HG02970 (cell line): ENCODE measurements at regions not wholly inside any gene's neighbourhood (a gene's known extent, or its start where the extent isn't known, plus 50 kb on each side); places are given as distances from the start of the nearest gene placed in this dataset.

Experiments used
- ATAC-seq: cut with Tn5 transposase; IDR thresholded peaks from one replicate; pipeline ENCODE4 v1.9.1; 2021; ENCODE audit warnings: mild to moderate bottlenecking, moderate library complexity, moderate number of reproducible peaks; ENCODE audit not compliant: unreplicated experiment, low FRiP score

DNA sequence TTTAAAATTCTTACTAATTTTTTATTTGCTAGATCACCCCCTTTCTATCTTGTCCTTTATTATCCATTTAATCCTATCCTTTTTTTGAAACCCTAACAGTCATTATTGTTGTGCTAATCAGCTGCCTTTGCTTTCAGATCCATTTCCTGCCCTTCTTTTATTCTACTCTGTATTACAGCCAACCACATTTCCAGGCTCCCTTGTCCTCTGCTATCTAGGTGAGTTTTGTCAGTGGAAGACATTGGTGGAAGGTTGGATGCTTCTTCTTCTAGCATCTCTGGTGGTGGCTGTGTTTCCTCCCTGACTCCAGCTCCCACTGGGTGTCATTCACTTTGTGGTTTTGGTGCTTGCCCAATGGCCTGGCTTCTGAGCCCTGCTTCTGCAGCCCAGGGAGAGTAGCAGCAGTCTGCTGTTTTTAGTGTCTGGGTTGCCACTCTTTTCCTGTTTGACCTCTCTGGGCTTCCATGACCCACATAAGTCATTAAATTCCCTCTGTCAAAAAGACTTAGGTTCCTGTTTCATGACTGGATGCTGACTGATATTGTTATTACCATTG lies 225.2 kb upstream of the PGRMC2 start:
- ATAC-seq = no peak

DNA sequence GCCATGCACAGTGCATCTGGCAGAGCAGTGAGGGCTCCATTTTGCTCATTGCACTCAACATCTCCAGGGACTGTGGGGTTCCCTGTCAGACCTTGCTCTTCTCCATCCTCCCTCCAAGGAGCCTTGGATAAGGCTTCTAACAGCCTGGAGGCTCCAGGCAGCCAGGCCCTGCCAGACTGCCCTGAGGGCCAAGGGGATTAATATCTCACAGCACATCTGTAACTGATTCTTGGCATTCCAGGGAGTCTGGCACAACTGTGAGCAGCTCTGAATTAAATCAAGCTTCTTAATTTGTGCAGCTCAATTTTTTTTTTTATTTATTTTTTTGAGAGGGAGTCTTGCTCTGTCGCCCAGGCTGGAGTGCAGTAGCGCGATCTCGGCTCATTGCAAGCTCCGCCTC lies 224.5 kb upstream of the PGRMC2 start:
- ATAC-seq = no peak

DNA sequence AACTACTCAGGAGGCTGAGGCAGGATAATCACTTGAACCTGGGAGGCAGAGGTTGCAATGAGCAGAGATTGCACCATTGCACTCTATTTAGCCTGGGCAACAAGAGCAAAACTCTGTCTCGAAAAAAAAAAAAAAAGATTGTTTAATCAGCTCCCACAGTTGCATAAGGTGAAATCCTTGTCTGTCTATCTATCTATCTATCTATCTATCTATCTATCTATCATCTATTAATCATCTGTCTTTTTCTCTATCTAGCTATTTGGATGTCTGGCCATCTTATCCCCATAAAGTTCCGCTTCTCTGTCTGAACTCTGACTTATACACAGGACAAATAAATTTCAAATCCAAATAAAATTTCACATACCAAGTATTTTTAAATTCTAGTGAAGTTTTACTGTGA lies 223.2 kb upstream of the PGRMC2 start:
- no peak for ATAC-seq

DNA sequence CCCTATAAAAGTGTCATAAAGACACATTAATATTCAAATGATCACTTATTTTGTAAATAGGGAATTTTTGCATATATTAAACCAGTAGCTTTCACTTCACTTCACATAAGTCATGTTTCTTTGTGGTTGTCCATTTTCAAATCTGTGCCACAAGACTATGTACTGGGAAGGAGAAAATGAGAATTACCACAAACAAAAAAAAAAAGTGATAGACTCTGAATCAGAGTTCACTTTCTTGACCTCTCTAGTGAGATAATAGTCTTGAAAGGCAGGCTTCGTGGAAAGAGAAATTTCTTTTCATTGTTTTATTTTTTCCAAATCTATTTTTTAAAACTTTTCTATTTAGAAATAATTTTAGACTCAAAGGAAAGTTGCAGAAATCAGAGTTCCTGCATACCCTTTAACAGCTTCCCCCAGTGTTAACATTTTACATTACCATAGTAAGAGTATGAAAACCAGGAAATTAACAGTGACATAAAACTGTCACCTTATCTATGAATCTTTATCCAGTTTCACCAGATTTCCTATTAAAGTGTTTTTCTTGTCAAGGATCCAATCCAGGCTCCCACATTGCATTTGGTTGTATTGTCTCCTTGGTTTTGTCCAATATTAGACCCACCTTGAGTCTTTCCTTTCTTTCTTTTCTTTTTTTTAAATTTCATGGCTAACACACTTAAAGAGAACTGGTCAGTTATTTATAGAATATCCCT lies 215.4 kb upstream of the PGRMC2 start:
- no peak for ATAC-seq

DNA sequence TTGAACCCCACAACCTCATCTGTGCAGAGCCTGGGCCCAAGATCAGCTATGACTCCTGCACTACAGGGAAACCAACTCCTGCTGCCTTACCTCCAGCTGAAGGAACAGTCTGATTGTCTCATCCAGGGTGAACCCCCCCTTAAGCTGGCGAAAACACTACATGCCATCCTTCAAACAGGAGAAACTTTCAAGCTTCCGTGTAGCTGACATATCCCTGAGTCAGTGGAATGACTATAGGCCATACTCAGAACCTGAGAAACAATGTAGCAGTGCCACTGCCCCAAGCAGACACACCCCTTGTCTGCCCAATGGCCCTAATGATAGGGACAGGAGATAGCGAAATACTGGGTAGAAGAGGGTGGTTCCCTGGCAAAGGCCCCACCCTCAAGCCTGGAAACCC lies 213.6 kb upstream of the PGRMC2 start:
- no peak for ATAC-seq

DNA sequence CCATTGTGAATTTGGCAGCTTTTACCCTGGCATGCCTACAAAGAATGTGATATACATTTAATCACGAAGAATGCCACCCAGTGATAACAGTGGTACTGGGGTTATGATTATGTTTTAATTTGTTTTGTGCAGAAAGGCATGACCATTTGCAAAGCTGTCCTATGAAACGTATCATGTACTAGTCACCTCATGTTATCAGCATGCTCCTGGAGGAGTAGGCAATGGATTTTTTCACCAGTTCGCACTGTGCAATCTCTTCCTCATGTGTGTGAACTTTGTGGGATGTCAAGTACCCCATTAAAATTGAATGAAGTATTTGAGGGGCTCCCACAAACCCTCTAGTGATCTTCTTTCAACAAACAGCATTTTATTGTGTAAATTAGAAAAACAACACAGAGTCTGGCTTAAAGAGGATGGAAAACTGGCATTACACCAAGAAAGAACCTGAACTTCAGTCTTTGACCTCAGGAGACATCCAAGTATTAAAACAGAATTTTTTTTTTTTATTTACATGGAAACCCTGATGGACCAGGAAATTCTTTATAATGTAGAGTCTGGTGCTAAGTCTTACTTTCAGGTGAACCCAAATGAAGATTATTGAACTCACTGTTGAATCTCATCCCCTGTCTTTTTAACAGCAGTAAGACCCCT lies 200.6 kb upstream of the PGRMC2 start:
- ATAC-seq = no peak

DNA sequence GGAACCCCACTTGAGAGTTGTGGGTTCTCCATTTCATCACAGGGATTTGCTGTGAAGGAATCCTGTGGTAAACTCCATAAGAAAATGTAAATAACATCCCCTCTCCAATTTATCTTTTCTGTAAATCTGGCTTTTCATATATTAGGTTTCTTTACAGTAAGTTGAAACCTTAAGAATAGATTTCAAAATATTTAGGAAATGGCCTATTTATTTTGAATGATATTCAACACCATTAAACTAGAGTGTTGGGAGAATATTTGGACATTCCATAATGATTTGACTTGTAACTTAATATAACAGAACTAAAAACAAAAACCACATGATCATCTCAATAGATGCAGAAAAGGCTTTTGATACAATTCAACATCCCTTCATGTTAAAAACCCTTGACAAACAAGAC lies 197.3 kb upstream of the PGRMC2 start:
- no peak for ATAC-seq

DNA sequence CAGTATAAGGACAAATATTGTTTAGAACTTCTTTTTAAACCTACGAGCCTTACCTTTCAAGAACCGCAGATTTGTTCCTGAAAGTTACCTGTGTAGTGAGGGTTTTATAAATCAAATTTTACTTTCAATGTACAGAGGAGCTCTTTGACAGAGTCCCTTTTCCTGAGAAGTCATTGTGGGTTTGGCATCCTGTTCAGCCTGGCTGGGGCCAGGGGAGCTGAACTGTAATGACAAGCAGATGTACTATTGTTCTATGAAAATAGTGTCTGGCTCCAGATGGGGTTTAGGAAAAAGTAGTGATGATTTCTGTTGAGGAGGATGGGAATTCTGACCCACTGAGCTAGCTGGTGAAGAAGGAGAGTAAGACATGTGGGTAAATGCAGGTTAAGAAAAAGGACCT lies 196.2 kb upstream of the PGRMC2 start:
- no peak for ATAC-seq

DNA sequence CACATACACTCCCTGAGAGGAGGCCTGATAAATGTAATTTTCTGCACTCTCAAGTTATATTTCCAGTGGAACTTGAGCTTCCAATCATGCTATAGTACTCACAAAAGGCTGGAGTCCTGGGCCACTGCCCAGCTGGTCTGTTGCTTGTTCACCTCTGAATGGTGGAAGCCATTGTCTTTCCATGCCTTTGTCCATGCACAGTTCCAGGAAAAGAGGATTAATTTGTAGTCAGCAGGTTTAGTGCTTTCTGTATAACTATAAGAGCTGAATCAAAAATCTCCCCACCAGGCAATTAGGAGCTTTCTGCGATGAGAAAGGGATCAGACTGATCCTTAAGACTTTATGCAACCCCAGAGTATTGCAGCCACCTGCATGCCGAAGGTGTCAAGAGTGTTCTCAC lies 195.4 kb upstream of the PGRMC2 start:
- no peak for ATAC-seq

DNA sequence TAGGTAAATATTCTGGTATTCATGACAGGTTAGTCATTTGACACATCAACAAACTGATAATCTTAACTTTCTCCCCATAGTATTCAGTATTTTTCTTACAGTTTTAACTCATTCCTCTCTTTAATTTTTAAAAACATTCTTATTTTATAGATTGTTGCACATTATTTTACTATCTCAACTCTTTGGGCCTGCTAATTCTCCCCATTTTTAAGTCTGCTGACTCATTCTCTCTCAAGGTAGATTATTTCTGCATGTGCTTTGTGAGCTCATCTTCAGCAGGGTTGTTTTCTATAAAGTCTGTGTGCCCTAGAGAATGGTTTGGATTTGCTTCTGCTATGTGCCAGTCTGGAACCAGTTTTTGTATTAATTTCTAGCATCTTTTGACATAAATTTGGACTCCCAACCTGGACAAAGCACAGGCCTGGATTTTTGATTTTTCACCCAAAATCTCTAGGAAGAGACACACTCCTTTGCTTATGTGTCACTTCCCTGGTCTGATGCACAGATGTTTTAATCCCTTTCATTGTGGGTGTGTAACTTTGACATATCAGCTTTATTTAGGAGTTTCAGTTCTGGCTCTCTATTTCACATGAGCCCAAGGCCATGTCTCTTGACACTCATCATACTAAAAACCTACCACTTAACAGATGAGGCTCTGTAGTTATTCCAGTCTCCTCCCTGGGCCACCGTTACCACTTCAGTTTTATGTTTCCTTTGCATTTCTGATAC lies 194.3 kb upstream of the PGRMC2 start:
- no peak for ATAC-seq

DNA sequence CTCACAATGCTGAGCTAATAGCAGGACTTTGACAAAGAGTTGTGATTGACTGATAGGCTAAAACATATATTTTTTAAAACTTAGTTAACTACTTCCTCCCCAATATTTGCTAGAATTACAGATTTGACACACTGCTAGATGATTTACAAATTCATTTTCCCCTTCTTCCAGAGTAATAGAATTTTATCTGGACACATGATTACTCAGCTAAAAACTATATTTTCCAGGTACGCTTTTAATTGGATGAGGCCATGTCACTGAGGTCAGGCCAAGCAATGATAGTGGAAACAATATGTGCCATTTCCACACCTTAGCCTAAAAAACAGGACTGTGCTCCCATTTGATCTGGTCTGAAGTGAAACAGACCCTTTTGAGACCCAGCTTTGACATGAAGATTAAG lies 193.3 kb upstream of the PGRMC2 start:
- ATAC-seq = no peak

DNA sequence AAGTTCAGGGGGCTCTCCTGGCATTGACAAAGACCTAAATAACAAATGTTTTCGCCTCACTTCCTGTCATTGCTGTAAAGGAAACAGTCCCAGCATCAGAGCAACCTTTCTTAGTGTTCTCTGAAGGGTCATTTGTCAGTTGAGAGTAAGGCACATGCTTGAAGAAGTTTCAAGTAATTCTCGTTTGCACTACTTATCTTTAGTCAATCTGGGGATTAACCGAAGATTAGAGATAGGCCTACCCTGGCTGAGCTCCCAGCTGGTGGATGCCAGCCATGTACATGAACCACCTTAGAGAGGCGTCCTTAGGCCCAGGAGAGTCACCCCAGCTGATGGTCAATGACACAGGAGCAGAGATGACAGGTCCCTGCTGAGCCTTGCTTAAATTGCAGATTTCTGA lies 189.9 kb upstream of the PGRMC2 start:
- no peak for ATAC-seq

DNA sequence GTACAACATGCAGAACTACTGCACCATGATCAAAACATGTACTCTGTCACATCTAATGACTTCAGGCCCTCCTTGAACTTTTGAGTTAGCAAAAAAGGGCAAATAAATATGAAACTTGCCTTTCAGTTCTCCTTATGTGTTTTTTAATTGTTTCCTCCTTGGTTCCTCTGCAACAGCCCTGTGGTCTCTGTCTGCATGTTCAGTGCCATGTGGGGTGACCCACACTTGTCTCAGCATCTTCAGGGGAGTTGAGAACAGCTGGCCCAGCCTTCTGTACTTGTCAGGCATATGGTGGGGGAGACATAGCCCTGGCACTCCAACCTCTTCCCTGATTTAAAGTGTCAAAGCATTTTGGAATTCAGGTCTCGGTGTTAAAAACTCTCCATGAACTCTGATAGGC lies 188.0 kb upstream of the PGRMC2 start:
- ATAC-seq = no peak

DNA sequence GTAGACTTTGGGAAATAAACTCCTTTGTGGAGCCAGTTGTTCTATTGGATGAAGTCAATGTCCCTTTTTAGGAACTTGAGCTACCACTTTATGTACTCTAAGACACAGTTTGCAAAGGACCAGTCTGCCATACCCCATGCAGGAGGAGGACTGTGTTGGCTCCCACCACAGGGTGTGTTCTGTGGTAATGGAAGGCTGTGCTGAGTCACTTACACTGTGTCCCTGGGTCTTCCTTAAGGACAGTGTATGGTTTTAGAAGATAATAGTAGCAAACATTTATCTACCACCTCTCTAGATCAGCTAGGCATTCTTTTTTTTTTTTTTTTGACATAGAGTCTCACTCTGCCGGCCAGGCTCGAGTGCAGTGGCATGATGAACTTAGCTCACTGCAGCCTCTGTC lies 184.0 kb upstream of the PGRMC2 start:
- no peak for ATAC-seq

DNA sequence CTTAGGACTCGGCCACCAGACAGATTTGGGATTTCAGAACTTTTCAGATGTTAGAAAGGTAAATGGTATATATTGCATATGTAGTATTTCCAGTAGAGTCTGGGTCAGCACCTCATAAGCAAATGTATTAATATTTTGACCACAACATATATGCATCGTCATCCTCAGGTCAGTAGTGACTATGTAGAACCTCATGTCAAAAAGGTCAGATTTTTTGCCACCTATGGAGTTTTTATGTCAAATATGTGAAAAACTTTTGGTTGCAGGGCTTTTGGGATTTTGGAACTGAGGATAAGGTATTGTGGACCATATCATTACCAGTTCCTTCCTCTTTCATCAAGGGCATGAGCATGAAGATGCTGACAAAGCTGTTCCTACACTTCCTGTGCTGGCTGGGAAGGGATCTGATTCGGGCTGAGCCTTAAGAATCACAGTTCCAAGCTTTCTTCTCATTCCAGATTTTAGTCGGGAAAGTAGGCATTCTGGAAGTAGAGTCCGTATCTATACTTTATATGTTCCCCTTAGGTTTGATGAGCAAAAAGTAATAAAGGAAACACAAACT lies 183.0 kb upstream of the PGRMC2 start:
- no peak for ATAC-seq

DNA sequence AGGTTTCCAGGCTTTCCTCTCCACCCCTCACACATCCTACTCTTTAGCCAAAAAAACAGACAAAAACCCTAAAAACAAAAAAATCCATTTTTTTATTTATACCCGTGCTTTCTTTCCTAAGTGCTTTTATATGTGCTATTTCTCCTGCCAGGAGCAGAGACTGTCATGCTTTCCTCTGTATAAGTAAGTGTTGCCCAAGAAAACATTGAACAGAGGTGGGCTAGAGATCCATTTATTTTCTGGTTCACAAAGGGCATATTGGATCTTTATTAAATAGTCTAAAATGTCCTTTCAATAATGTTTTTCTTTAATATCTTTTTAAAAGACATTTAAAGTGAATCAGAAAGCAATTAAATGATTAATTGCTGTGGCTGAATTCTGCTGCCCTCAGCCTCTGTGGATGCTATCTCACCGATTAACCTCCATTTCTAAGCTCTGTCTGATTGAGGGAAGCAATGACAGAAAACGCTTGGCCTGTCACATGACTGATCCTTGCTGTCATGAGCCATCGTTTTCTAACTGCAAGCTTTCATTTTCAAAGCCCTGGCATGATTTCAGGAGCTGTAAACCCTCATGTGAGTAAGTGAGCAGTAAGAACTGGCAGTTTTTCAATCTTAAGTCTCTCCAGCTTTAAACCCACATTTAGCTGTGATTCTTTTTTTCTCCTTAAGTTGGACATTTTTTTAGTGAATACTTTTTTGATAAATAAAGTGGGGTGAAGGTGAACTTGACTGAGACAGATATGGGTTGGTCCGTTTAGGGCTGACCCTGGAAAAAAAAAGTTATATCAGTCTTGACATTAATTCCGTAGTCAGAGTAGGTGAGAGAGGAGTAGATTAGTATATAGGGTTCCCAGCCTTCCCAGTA lies 180.7 kb upstream of the PGRMC2 start:
- ATAC-seq = no peak

DNA sequence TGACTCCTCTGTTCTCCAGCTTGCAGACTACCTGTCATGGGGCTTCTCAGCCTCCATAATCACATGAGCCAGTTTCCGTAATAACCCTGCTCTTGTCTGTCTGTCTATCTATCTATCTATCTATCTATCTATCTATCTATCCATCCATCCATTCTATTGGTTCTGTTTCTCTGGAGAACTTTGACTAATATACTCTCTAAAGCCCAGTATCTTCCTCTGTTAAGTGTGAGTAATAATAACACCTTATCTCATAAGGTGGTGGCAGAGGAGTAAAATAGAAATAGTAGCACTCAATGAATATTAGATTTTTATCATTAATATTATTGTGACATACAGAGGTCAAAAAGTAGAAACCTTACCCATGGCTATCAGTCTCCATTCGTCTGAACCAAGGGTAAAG lies 177.9 kb upstream of the PGRMC2 start:
- ATAC-seq = no peak

DNA sequence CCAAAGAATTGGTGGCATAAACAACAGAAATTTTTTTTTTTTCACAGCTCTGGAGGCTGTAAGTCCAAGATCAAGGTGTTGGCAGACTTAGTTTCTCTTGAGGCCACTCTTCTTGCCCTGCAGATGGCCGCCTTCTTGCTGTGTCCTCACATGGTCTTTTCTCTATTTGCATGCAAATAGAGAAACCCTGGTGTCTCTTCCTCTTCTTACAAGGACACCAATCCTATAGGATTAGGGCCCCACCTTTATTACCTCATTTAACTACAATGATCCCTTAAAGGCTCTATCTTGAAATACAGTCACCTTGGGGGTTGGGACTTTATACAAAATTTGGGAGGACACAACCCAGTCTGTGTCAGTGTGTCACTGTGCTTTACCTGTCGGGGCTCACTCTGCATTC lies 175.4 kb upstream of the PGRMC2 start:
- no peak for ATAC-seq

DNA sequence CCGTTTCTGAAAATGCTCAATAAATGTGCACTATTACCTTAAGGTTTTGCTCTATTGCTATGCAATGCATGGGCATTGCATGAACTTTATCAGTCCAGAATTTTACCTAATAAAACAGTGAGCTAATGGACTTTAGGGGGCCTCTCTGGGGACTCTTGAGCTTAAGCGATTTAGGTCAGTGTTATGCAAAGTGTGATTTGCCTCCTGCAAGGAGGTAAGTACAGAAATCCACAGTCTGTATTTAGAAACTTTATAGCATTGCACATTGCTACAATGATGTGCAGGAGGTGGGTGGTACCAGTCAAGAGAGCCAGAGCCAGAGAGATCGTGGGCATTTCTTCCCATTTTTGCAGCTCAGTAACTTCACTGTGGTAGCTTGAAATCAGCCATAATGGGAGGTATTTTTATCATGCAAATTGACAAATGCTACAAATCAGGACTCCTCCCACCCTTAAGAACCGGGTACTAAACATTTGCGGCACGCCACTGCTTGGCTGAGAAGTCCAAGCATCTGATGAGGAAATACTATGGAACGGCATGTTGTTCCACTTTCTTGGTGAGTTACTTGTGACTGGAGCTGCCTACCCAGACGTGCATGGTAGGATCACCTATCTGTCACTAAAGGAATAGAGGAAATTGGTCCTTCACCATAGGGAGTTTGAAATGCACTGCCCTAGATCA lies 174.6 kb upstream of the PGRMC2 start:
- ATAC-seq = no peak
